ENCODE measurements at regions not wholly inside any gene's neighbourhood (a gene's known extent, or its start where the extent isn't known, plus 50 kb on each side); places are given as distances from the start of the nearest gene placed in this dataset.
"Not testable (repeated sequence)": the region's sequence is repeated elsewhere in the genome, so short reads cannot be mapped to it uniquely, and the experiment has no call there.

DNA sequence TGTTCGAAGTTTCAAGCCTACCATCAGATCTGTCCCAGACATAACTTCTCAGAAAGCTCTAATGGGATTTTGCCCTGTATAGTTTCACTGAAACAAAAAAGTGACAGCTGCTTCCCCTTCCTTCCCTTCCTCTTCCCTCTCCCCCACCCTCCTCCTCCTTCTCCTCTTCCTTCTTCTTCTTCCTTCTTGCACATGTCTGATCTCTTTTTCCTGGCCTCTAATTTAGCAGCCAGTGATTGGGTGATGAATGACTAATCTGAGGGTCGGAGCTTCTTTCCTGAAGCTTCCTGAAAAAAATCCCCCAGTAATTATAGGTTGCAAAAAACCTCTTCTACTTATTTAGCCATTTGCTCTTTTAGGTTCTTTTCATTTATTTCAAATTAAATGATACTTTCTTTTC is 168.7 kb downstream of the POTEB3 start:
- intact Hi-C loops (cut with micrococcal nuclease; ENCODE audit: unreplicated experiment), result no loop called here
- Histone ChIP-seq H3K27ac (ENCODE audit: low read depth, low read length, poor library complexity, severe bottlenecking) (no peak overlapping the region), H3K79me2 (ENCODE audit: insufficient read depth, low read depth, low read length) (no peaks in the 10 kb centered on the region), H4K20me1 (ENCODE audit: insufficient read depth, low read length) (no peaks in the 10 kb centered on the region), H3K4me2 (ENCODE audit: low read length) (no peak overlapping the region), H3K36me3 (ENCODE audit: insufficient read depth, low read length) (no peaks in the 10 kb centered on the region), H3K4me3 (ENCODE audit: low read depth, low read length, poor library complexity, severe bottlenecking) (no peak overlapping the region), H3K4me1 (ENCODE audit: insufficient read depth, low read length, poor library complexity, severe bottlenecking) (no peaks in the 10 kb centered on the region), H2AFZ (ENCODE audit: low read length) (no peak overlapping the region), H3K9me3 (ENCODE audit: low read length) (no peaks in the 10 kb centered on the region), H3K9me2 (ENCODE audit: insufficient read depth, low read length) (no peaks in the 10 kb centered on the region; the same call in 1 of the 2 replicates)
- no TSS peak for BruUV-seq (replicated peaks)
- ChIA-PET CTCF (ENCODE audit: unreplicated experiment) (no interaction called here), POLR2A (interaction anchor here (0.6 kb wide), 1 partner anchor 627 kb away, joined by 3 read pairs; no protein-coding TSS in a partner anchor)
- TF ChIP-seq CTCF (conservative IDR thresholded peaks at IDR 0.05; ENCODE audit: low read length) (no peak), EZH2phosphoT487 (IDR thresholded peaks at IDR 0.05; ENCODE audit: borderline replicate concordance, low read depth, low read length) (no peak)
- no peak for DNase-seq (ENCODE audit: low spot score)

DNA sequence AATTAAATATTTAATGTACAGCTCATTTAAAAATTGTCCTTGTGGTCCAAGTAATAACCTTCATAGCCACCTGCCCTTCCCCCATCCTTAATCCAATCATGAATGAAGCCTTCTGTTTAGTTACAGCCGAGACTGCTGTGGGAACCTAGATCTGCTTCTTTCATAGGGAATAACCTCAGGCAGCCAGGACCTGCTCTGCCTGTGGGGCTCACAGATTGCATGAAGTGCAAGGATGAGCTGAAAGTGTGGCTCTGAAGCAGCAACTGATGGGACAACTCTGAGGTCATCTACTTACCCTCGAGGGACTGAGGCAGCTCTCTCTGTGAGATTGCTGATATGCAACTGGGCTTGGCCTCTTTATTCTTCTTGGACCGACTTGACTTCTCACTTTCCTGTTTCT is 169.8 kb downstream of the POTEB3 start:
- Histone ChIP-seq H3K9me3 (ENCODE audit: low read length) (no peaks in the 10 kb centered on the region), H3K4me1 (ENCODE audit: insufficient read depth, low read length, poor library complexity, severe bottlenecking) (no peaks in the 10 kb centered on the region), H3K9me2 (ENCODE audit: insufficient read depth, low read length) (no peaks in the 10 kb centered on the region; the same call in 1 of the 2 replicates), H3K79me2 (ENCODE audit: insufficient read depth, low read depth, low read length) (no peaks in the 10 kb centered on the region), H3K36me3 (ENCODE audit: insufficient read depth, low read length) (no peaks in the 10 kb centered on the region), H2AFZ (ENCODE audit: low read length) (no peak overlapping the region), H4K20me1 (ENCODE audit: insufficient read depth, low read length) (no peaks in the 10 kb centered on the region), H3K27ac (ENCODE audit: low read depth, low read length, poor library complexity, severe bottlenecking) (no peak overlapping the region), H3K4me2 (ENCODE audit: low read length) (no peak overlapping the region), H3K4me3 (ENCODE audit: low read depth, low read length, poor library complexity, severe bottlenecking) (no peak overlapping the region)
- POLR2A ChIA-PET, result no interaction called here
- CTCF ChIA-PET (ENCODE audit: unreplicated experiment), result no interaction called here
- TF ChIP-seq CTCF (conservative IDR thresholded peaks at IDR 0.05; ENCODE audit: low read length), result no peak
- TF ChIP-seq EZH2phosphoT487 (IDR thresholded peaks at IDR 0.05; ENCODE audit: borderline replicate concordance, low read depth, low read length), result no peak
- no peak for DNase-seq (ENCODE audit: low spot score)
- intact Hi-C loops (cut with micrococcal nuclease; ENCODE audit: unreplicated experiment), result no loop called here
- no TSS peak for BruUV-seq (replicated peaks)

GRCh38 chr15:21269673-21270072 is 170.6 kb downstream of the POTEB3 start:
- BruUV-seq (replicated peaks); CTCF ChIA-PET (ENCODE audit: unreplicated experiment); H3K4me1 ChIP-seq (ENCODE audit: insufficient read depth, low read length, poor library complexity, severe bottlenecking): not testable (repeated sequence)

More at GRCh38 chr15:21269673-21270072, 170.6 kb downstream of the POTEB3 start:
- POLR2A ChIA-PET; H2AFZ ChIP-seq (ENCODE audit: low read length); H3K9me2 ChIP-seq (ENCODE audit: insufficient read depth, low read length); H3K9me3 ChIP-seq (ENCODE audit: low read length); H3K36me3 ChIP-seq (ENCODE audit: insufficient read depth, low read length); H3K4me2 ChIP-seq (ENCODE audit: low read length); H3K4me3 ChIP-seq (ENCODE audit: low read depth, low read length, poor library complexity, severe bottlenecking); H3K79me2 ChIP-seq (ENCODE audit: insufficient read depth, low read depth, low read length); H4K20me1 ChIP-seq (ENCODE audit: insufficient read depth, low read length); DNase-seq (ENCODE audit: low spot score); intact Hi-C loops (cut with micrococcal nuclease; ENCODE audit: unreplicated experiment); H3K27ac ChIP-seq (ENCODE audit: low read depth, low read length, poor library complexity, severe bottlenecking): not testable (repeated sequence)
